ENCODE measurements at regions not wholly inside any gene's neighbourhood (a gene's known extent, or its start where the extent isn't known, plus 50 kb on each side); places are given as distances from the start of the nearest gene placed in this dataset.

GRCh38 chr11:33944345-33944692 is 52.4 kb upstream of the LMO2 start:
- TF ChIP-seq, protein P1, sequence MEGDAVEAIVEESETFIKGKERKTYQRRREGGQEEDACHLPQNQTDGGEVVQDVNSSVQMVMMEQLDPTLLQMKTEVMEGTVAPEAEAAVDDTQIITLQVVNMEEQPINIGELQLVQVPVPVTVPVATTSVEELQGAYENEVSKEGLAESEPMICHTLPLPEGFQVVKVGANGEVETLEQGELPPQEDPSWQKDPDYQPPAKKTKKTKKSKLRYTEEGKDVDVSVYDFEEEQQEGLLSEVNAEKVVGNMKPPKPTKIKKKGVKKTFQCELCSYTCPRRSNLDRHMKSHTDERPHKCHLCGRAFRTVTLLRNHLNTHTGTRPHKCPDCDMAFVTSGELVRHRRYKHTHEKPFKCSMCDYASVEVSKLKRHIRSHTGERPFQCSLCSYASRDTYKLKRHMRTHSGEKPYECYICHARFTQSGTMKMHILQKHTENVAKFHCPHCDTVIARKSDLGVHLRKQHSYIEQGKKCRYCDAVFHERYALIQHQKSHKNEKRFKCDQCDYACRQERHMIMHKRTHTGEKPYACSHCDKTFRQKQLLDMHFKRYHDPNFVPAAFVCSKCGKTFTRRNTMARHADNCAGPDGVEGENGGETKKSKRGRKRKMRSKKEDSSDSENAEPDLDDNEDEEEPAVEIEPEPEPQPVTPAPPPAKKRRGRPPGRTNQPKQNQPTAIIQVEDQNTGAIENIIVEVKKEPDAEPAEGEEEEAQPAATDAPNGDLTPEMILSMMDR (conservative IDR thresholded peaks at IDR 0.05; ENCODE audit: low read depth, low read length) = no peak
- no peak for TF ChIP-seq EZH2 (IDR thresholded peaks at IDR 0.05; ENCODE audit: borderline replicate concordance, low read depth, low read length, poor library complexity, severe bottlenecking)
